ENCODE measurements at regions not wholly inside any gene's neighbourhood (a gene's known extent, or its start where the extent isn't known, plus 50 kb on each side); places are given as distances from the start of the nearest gene placed in this dataset.

- Histone ChIP-seq H3K4me1 (ENCODE audit: insufficient read depth, low read length, poor library complexity, severe bottlenecking) (no peaks in the 10 kb centered on the region), H3K9me3 (ENCODE audit: low read length) (no peaks in the 10 kb centered on the region), H3K36me3 (ENCODE audit: insufficient read depth, low read length) (no peaks in the 10 kb centered on the region), H3K4me3 (ENCODE audit: low read depth, low read length, poor library complexity, severe bottlenecking) (no peak overlapping the region), H3K27ac (ENCODE audit: low read depth, low read length, poor library complexity, severe bottlenecking) (no peak overlapping the region), H4K20me1 (ENCODE audit: insufficient read depth, low read length) (no peaks in the 10 kb centered on the region), H3K9me2 (ENCODE audit: insufficient read depth, low read length) (no peaks in the 10 kb centered on the region), H2AFZ (ENCODE audit: low read length) (no peak overlapping the region), H3K79me2 (ENCODE audit: insufficient read depth, low read depth, low read length) (no peaks in the 10 kb centered on the region), H3K4me2 (ENCODE audit: low read length) (no peak overlapping the region)
- no TSS peak for BruUV-seq (replicated peaks)
- POLR2A ChIA-PET, result interaction anchor here (0.5 kb wide), 1 partner anchor 35 kb away, joined by 3 read pairs; no protein-coding TSS in a partner anchor
- CTCF ChIA-PET (ENCODE audit: unreplicated experiment), result no interaction called here
- intact Hi-C loops (cut with micrococcal nuclease; ENCODE audit: unreplicated experiment), result no loop called here
- TF ChIP-seq EZH2phosphoT487 (IDR thresholded peaks at IDR 0.05; ENCODE audit: borderline replicate concordance, low read depth, low read length) (no peak), CTCF (conservative IDR thresholded peaks at IDR 0.05; ENCODE audit: low read length) (no peak)
- no peak for DNase-seq (ENCODE audit: low spot score)
Observed at GRCh38 chr14:101191101-101191720, 287.7 kb upstream of the RTL1 start.

- intact Hi-C loops (cut with micrococcal nuclease; ENCODE audit: unreplicated experiment), result no loop called here
- Histone ChIP-seq H3K9me3 (ENCODE audit: low read length) (no peaks in the 10 kb centered on the region), H3K36me3 (ENCODE audit: insufficient read depth, low read length) (no peaks in the 10 kb centered on the region), H3K4me2 (ENCODE audit: low read length) (no peak overlapping the region), H3K4me1 (ENCODE audit: insufficient read depth, low read length, poor library complexity, severe bottlenecking) (no peaks in the 10 kb centered on the region), H4K20me1 (ENCODE audit: insufficient read depth, low read length) (no peaks in the 10 kb centered on the region), H3K4me3 (ENCODE audit: low read depth, low read length, poor library complexity, severe bottlenecking) (no peak overlapping the region), H3K9me2 (ENCODE audit: insufficient read depth, low read length) (no peaks in the 10 kb centered on the region), H2AFZ (ENCODE audit: low read length) (no peak overlapping the region), H3K27ac (ENCODE audit: low read depth, low read length, poor library complexity, severe bottlenecking) (no peak overlapping the region), H3K79me2 (ENCODE audit: insufficient read depth, low read depth, low read length) (no peaks in the 10 kb centered on the region)
- BruUV-seq (replicated peaks), result no TSS peak
- CTCF ChIA-PET (ENCODE audit: unreplicated experiment), result no interaction called here
- POLR2A ChIA-PET, result interaction anchor here (0.5 kb wide), 1 partner anchor 36 kb away, joined by 3 read pairs; no protein-coding TSS in a partner anchor
- TF ChIP-seq CTCF (conservative IDR thresholded peaks at IDR 0.05; ENCODE audit: low read length) (no peak), EZH2phosphoT487 (IDR thresholded peaks at IDR 0.05; ENCODE audit: borderline replicate concordance, low read depth, low read length) (no peak)
- DNase-seq (ENCODE audit: low spot score), result no peak
Observed at GRCh38 chr14:101191721-101192660, 288.5 kb upstream of the RTL1 start.

DNA sequence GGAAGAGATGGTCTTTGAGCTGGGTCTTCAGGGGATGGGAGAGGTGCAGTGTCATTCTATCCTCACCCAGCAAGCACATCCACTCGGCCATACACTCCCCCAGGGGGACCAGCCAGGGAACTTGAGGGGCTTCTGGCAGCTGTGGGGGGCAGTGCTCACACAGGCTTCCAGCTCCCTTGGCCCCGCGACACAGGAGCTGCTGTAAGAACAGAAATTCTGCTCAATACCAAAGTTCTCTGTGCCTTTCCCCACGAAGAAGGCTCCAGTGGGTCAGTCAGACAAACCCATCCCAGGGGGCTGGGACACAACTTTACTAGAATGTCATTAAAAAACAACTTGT, 289.1 kb upstream of the RTL1 start:
- Histone ChIP-seq H3K4me2 (ENCODE audit: low read length) (no peak overlapping the region), H3K79me2 (ENCODE audit: insufficient read depth, low read depth, low read length) (no peaks in the 10 kb centered on the region), H3K36me3 (ENCODE audit: insufficient read depth, low read length) (no peaks in the 10 kb centered on the region), H3K4me3 (ENCODE audit: low read depth, low read length, poor library complexity, severe bottlenecking) (no peak overlapping the region), H3K9me3 (ENCODE audit: low read length) (no peaks in the 10 kb centered on the region), H2AFZ (ENCODE audit: low read length) (no peak overlapping the region), H3K9me2 (ENCODE audit: insufficient read depth, low read length) (no peaks in the 10 kb centered on the region), H3K4me1 (ENCODE audit: insufficient read depth, low read length, poor library complexity, severe bottlenecking) (no peaks in the 10 kb centered on the region), H3K27ac (ENCODE audit: low read depth, low read length, poor library complexity, severe bottlenecking) (no peak overlapping the region), H4K20me1 (ENCODE audit: insufficient read depth, low read length) (no peaks in the 10 kb centered on the region)
- POLR2A ChIA-PET, result no interaction called here
- CTCF ChIA-PET (ENCODE audit: unreplicated experiment), result no interaction called here
- intact Hi-C loops (cut with micrococcal nuclease; ENCODE audit: unreplicated experiment), result no loop called here
- BruUV-seq (replicated peaks), result no TSS peak
- DNase-seq (ENCODE audit: low spot score), result no peak
- TF ChIP-seq EZH2phosphoT487 (IDR thresholded peaks at IDR 0.05; ENCODE audit: borderline replicate concordance, low read depth, low read length) (no peak), CTCF (conservative IDR thresholded peaks at IDR 0.05; ENCODE audit: low read length) (no peak)

All from OCI-LY7 (cell line).